HepG2 (cell line): ENCODE measurements at regions not wholly inside any gene's neighbourhood (a gene's known extent, or its start where the extent isn't known, plus 50 kb on each side); places are given as distances from the start of the nearest gene placed in this dataset.

Source experiments
- ATAC-seq: fragments of 200-7000 bp; cut with Tn5 transposase; 3 replicates; pipeline ENCODE4 v1.9.1; 2020; ENCODE audit warnings: mild to moderate bottlenecking, moderate library complexity
- BruUV-seq: library from RNA; stranded (reverse); fragments of 400-500 nt; replicated peaks from 2 replicates; lab custom pipeline; 2021; lab: Mats Ljungman, UMichigan
- CTCF ChIA-PET: fragments of 300-600 bp; formaldehyde crosslinking; extraction: SDS; loops from one replicate; lab custom pipeline; 2021; ENCODE audit warnings: low total read pairs, inconsistent platforms, low intra/inter-chr PET ratio; lab: Yijun Ruan, JAX
- POLR2A ChIA-PET: fragments of 350-600 bp; sonication (Branson Sonifier 250); formaldehyde crosslinking; loops from one replicate; lab custom pipeline; 2020; ENCODE audit warnings: antibody characterized with exemption, inconsistent platforms; lab: Yijun Ruan, JAX
- DNase-seq: peaks from one replicate; pipeline ENCODE4 v3.0.0-alpha.2; 2015; ENCODE audit warnings: low spot score
- FAIRE-seq: peaks from 3 replicates; lab custom pipeline; 2011; peaks lifted over from hg19 to GRCh38; lab: Jason Lieb, UNC
- H2AFZ ChIP-seq: one replicate; pipeline ENCODE4 v1.6.1; 2011; ENCODE audit warnings: low read length, inconsistent platforms
- H3K27ac ChIP-seq: fragments of 300-600 bp; 3 replicates; pipeline ENCODE4 v1.8.0; 2011; ENCODE audit warnings: mixed run types, mild to moderate bottlenecking, mixed read lengths, low read length, inconsistent platforms; ENCODE audit not compliant: insufficient read depth; ENCODE audit errors: extremely low read length
- H3K27me3 ChIP-seq, 2 experiments: fragments of 200-600 bp in 1 of 2; 2 replicates in 1 of 2; 3 replicates in 1 of 2; pipeline versions ENCODE4 v1.6.0 to v1.8.0; 2011; ENCODE audit warnings: low read length in 2 of 2, mild to moderate bottlenecking in 2 of 2, moderate library complexity in 2 of 2, inconsistent platforms in 1 of 2; ENCODE audit not compliant: insufficient read depth in 2 of 2, control insufficient read depth in 1 of 2
- H3K36me3 ChIP-seq, 2 experiments: fragments of 200-600 bp in 1 of 2; replicated peaks in 1 of 2; 2 replicates in 1 of 2; 3 replicates in 1 of 2; pipeline versions ENCODE4 v1.5.1 to v1.8.0; 2011; ENCODE audit warnings: low read length in 2 of 2, inconsistent platforms in 1 of 2; ENCODE audit not compliant: insufficient read depth in 2 of 2, control insufficient read depth in 1 of 2
- H3K4me1 ChIP-seq: 2 replicates; pipeline ENCODE4 v1.5.1; 2012; ENCODE audit warnings: low read length, inconsistent platforms; ENCODE audit not compliant: insufficient read depth
- H3K4me2 ChIP-seq: 2 replicates; pipeline ENCODE4 v1.6.0; 2011; ENCODE audit warnings: low read depth, low read length, inconsistent platforms
- H3K4me3 ChIP-seq, 3 experiments: fragments of 200-600 bp in 1 of 3; sonication (generic), shearing (Covaris generic) in 1 of 3; replicated peaks in 1 of 3; 2 replicates each; pipeline ENCODE4 v1.5.1; 2011 to 2016; ENCODE audit warnings: low read length in 3 of 3, inconsistent platforms in 2 of 3, low read depth in 2 of 3, mild to moderate bottlenecking in 2 of 3, control low read depth in 1 of 3, mixed read lengths in 1 of 3; ENCODE audit not compliant: insufficient read depth in 1 of 3
- H3K79me2 ChIP-seq: one replicate; pipeline ENCODE4 v1.6.1; 2011; ENCODE audit warnings: low read length, inconsistent platforms; ENCODE audit not compliant: insufficient read depth
- H3K9ac ChIP-seq: 2 replicates; pipeline ENCODE4 v1.6.0; 2011; ENCODE audit warnings: mild to moderate bottlenecking, low read depth, low read length, inconsistent platforms; ENCODE audit not compliant: insufficient read depth
- H3K9me3 ChIP-seq: 2 replicates; pipeline ENCODE4 v1.5.1; 2012; ENCODE audit warnings: mild to moderate bottlenecking, low read length
- H4K20me1 ChIP-seq: 2 replicates; pipeline ENCODE4 v1.6.0; 2011; ENCODE audit warnings: inconsistent platforms, mild to moderate bottlenecking, low read length, moderate library complexity; ENCODE audit not compliant: insufficient read depth
- ATF1 ChIP-seq: IDR thresholded peaks from 2 replicates; pipeline ENCODE4 v1.6.1; 2016; ENCODE audit warnings: mild to moderate bottlenecking, control low read depth
- ETV5 ChIP-seq: IDR thresholded peaks from 2 replicates; pipeline ENCODE4 v1.6.1; 2018; ENCODE audit warnings: missing biosample characterization, missing genetic modification reagents, inconsistent platforms, borderline replicate concordance
- SNAPC2 ChIP-seq: sonication (generic); formaldehyde crosslinking; IDR thresholded peaks from 2 replicates; pipeline ENCODE4 v1.8.1; 2022; ENCODE audit warnings: mild to moderate bottlenecking, missing genetic modification reagents
- STAG1 ChIP-seq: sonication (generic); formaldehyde crosslinking; IDR thresholded peaks from 2 replicates; pipeline ENCODE4 v1.4.0; 2020; ENCODE audit warnings: missing genetic modification reagents
- TBX3 ChIP-seq: fragments of 450-650 bp; IDR thresholded peaks from 2 replicates; pipeline ENCODE4 v1.6.1; 2017; ENCODE audit warnings: antibody characterized with exemption, mild to moderate bottlenecking, inconsistent platforms, borderline replicate concordance
- TEAD2 ChIP-seq: sonication (generic); formaldehyde crosslinking; IDR thresholded peaks from 2 replicates; pipeline ENCODE4 v1.9.0; 2021; ENCODE audit warnings: missing genetic modification reagents
- THAP11 ChIP-seq: IDR thresholded peaks from 2 replicates; pipeline ENCODE4 v1.6.1; 2016; ENCODE audit warnings: missing biosample characterization, missing genetic modification reagents
- ZBTB42 ChIP-seq: sonication (generic); formaldehyde crosslinking; IDR thresholded peaks from 2 replicates; pipeline ENCODE4 v1.5.0; 2020; ENCODE audit warnings: mild to moderate bottlenecking, missing genetic modification reagents
- ZNF326 ChIP-seq: sonication (generic); formaldehyde crosslinking; IDR thresholded peaks from 2 replicates; pipeline ENCODE4 v1.4.0; 2020; ENCODE audit warnings: missing genetic modification reagents, borderline replicate concordance
- ZNF333 ChIP-seq: sonication (generic); formaldehyde crosslinking; IDR thresholded peaks from 2 replicates; pipeline ENCODE4 v1.4.0; 2020; ENCODE audit warnings: mild to moderate bottlenecking, missing genetic modification reagents, borderline replicate concordance
- ZNF619 ChIP-seq: sonication (generic); formaldehyde crosslinking; IDR thresholded peaks from 2 replicates; pipeline ENCODE4 v1.4.0; 2020; ENCODE audit warnings: mild to moderate bottlenecking, missing genetic modification reagents
- ZNF737 ChIP-seq: sonication (generic); formaldehyde crosslinking; IDR thresholded peaks from 2 replicates; pipeline ENCODE4 v1.5.0; 2020; ENCODE audit warnings: missing genetic modification reagents, mild to moderate bottlenecking, borderline replicate concordance
- ZNF83 ChIP-seq: sonication (generic); formaldehyde crosslinking; IDR thresholded peaks from 2 replicates; pipeline ENCODE4 v1.4.0; 2020; ENCODE audit warnings: missing genetic modification reagents, mild to moderate bottlenecking, borderline replicate concordance
- WGBS: methylation state at CpG from one replicate; pipeline ENCODE4 v1.1.6; 2017; ENCODE audit warnings: low lambda C conversion rate; 5-methylcytosine and 5-hydroxymethylcytosine counted together
- in situ Hi-C: cut with HindIII; loops from 2 replicates; pipeline ENCODE4 v1.10.0; 2017; ENCODE audit warnings: low pct_unique_long_range_greater_than_20kb; ENCODE audit not compliant: extremely low pct_ligation_motif_present
- intact Hi-C: fragments of 100-400 bp; cut with micrococcal nuclease; formaldehyde crosslinking; loops from one replicate; pipeline ENCODE4 v1.10.0; 2022; ENCODE audit not compliant: unreplicated experiment
- TF ChIP-seq, protein P1 (sequence below): sonication (generic); formaldehyde crosslinking; IDR thresholded peaks from 2 replicates; pipeline ENCODE4 v1.5.1; 2020; ENCODE audit warnings: mild to moderate bottlenecking, moderate library complexity, missing genetic modification reagents
- TF ChIP-seq, protein P2 (sequence below): sonication (generic); formaldehyde crosslinking; IDR thresholded peaks from 2 replicates; pipeline ENCODE4 v1.8.1; 2022; ENCODE audit warnings: mild to moderate bottlenecking, missing genetic modification reagents
- TF ChIP-seq, protein P3 (sequence below): sonication (generic); formaldehyde crosslinking; IDR thresholded peaks from 2 replicates; pipeline ENCODE4 v1.5.0; 2020; ENCODE audit warnings: mild to moderate bottlenecking, low read depth, missing genetic modification reagents, borderline replicate concordance
- TF ChIP-seq, protein P4 (sequence below): sonication (generic); formaldehyde crosslinking; IDR thresholded peaks from 2 replicates; pipeline ENCODE4 v1.9.0; 2021; ENCODE audit warnings: missing genetic modification reagents, mild to moderate bottlenecking, borderline replicate concordance

DNA sequence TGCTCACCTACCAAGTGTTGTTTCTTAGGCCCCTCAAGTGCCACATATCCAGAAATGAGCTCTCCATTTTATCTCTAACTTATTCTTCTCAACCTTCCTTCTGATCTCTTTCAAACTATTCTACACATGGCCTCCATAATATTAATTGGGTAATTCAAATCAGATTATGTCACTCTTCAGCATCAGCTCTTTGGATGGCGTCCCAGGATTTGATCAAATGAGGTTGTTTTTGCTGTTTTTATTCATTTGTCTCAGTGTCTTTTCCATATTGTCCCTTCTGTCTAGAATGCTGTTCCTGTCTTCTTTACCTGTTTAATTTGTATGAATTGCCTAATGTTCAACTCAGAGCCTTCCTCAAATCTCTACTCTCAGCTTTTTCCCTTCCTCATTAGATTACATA lies 234.6 kb upstream of the CXCL12 start:
- DNase-seq (no peak), ATAC-seq (no peak), FAIRE-seq (no peak)
- ChIA-PET POLR2A (no interaction called here), CTCF (no interaction called here)
- Histone ChIP-seq H3K9ac (no peak overlapping the region), H2AFZ (no peak overlapping the region), H4K20me1 (no peaks in the 10 kb centered on the region), H3K4me1 (no peaks in the 10 kb centered on the region), H3K27me3 (no peaks in the 10 kb centered on the region), H3K27ac (no peak overlapping the region), H3K36me3 (no peaks in the 10 kb centered on the region), H3K4me3 (no peak overlapping the region), H3K4me2 (no peak overlapping the region), H3K9me3 (no peaks in the 10 kb centered on the region), H3K79me2 (no peaks in the 10 kb centered on the region)
- no TSS peak for BruUV-seq
- 0% methylated on average over 1 of the region's 1 CpG for WGBS
- TF ChIP-seq SNAPC2 = no peak
- no peak for TF ChIP-seq TEAD2
- TF ChIP-seq, protein P1, sequence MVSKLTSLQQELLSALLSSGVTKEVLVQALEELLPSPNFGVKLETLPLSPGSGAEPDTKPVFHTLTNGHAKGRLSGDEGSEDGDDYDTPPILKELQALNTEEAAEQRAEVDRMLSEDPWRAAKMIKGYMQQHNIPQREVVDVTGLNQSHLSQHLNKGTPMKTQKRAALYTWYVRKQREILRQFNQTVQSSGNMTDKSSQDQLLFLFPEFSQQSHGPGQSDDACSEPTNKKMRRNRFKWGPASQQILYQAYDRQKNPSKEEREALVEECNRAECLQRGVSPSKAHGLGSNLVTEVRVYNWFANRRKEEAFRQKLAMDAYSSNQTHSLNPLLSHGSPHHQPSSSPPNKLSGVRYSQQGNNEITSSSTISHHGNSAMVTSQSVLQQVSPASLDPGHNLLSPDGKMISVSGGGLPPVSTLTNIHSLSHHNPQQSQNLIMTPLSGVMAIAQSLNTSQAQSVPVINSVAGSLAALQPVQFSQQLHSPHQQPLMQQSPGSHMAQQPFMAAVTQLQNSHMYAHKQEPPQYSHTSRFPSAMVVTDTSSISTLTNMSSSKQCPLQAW (CRISPR knock-in tag) = no peak
- TF ChIP-seq TBX3 = no peak
- no peak for TF ChIP-seq ZBTB42
- TF ChIP-seq THAP11 (CRISPR knock-in tag) = no peak
- TF ChIP-seq ZNF83 (CRISPR knock-in tag) = no peak
- TF ChIP-seq, protein P2, sequence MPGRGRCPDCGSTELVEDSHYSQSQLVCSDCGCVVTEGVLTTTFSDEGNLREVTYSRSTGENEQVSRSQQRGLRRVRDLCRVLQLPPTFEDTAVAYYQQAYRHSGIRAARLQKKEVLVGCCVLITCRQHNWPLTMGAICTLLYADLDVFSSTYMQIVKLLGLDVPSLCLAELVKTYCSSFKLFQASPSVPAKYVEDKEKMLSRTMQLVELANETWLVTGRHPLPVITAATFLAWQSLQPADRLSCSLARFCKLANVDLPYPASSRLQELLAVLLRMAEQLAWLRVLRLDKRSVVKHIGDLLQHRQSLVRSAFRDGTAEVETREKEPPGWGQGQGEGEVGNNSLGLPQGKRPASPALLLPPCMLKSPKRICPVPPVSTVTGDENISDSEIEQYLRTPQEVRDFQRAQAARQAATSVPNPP (CRISPR knock-in tag) = no peak
- TF ChIP-seq ZNF619 = no peak
- TF ChIP-seq ZNF326 (CRISPR knock-in tag) = no peak
- TF ChIP-seq ZNF737 (CRISPR knock-in tag) = no peak
- TF ChIP-seq STAG1 = no peak
- TF ChIP-seq, protein P3, sequence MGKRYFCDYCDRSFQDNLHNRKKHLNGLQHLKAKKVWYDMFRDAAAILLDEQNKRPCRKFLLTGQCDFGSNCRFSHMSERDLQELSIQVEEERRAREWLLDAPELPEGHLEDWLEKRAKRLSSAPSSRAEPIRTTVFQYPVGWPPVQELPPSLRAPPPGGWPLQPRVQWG (CRISPR knock-in tag) = no peak
- TF ChIP-seq ZNF333 (CRISPR knock-in tag) = no peak
- TF ChIP-seq ATF1 (CRISPR knock-in tag) = no peak
- TF ChIP-seq, protein P4, sequence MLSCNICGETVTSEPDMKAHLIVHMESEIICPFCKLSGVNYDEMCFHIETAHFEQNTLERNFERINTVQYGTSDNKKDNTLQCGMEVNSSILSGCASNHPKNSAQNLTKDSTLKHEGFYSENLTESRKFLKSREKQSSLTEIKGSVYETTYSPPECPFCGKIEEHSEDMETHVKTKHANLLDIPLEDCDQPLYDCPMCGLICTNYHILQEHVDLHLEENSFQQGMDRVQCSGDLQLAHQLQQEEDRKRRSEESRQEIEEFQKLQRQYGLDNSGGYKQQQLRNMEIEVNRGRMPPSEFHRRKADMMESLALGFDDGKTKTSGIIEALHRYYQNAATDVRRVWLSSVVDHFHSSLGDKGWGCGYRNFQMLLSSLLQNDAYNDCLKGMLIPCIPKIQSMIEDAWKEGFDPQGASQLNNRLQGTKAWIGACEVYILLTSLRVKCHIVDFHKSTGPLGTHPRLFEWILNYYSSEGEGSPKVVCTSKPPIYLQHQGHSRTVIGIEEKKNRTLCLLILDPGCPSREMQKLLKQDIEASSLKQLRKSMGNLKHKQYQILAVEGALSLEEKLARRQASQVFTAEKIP (CRISPR knock-in tag) = no peak
- TF ChIP-seq ETV5 = no peak
- intact Hi-C loops (no loop called here), in situ Hi-C loops (no loop called here)
